Common myeloid progenitor, CD34-positive (primary cell): ENCODE measurements at regions not wholly inside any gene's neighbourhood (a gene's known extent, or its start where the extent isn't known, plus 50 kb on each side); places are given as distances from the start of the nearest gene placed in this dataset.

Experiments used
- CTCF ChIA-PET: fragments of 350-600 bp; sonication (Branson Sonifier 250); formaldehyde crosslinking; loops from one replicate; lab custom pipeline; 2021; ENCODE audit warnings: antibody characterized with exemption; lab: Charles Lee
- POLR2A ChIA-PET: fragments of 350-600 bp; sonication (Branson Sonifier 250); formaldehyde crosslinking; loops from one replicate; lab custom pipeline; 2021; ENCODE audit warnings: antibody characterized with exemption; lab: Charles Lee
- DNase-seq, 3 donors: peaks; one replicate each; pipeline versions ENCODE4 v3.0.0 to v3.0.0-alpha.2; 2013
- H3K27ac ChIP-seq, 2 experiments: 1 replicate in 1 of 2; 2 replicates in 1 of 2; pipeline ENCODE4 v1.7.0; 2013; ENCODE audit warnings: inconsistent platforms in 2 of 2, low read length in 2 of 2, mild to moderate bottlenecking in 2 of 2, low read depth in 1 of 2, moderate library complexity in 1 of 2; ENCODE audit not compliant: severe bottlenecking in 2 of 2, insufficient read depth in 1 of 2, poor library complexity in 1 of 2
- H3K27me3 ChIP-seq, 5 experiments: replicated peaks in 2 of 5; 1 replicate in 3 of 5; 2 replicates in 2 of 5; pipeline versions ENCODE4 v1.6.1 to v1.7.0; 2013; ENCODE audit warnings: low read length in 4 of 5, mild to moderate bottlenecking in 2 of 5, moderate library complexity in 2 of 5, inconsistent platforms in 1 of 5; ENCODE audit not compliant: insufficient read depth in 5 of 5, control insufficient read depth in 4 of 5
- H3K36me3 ChIP-seq, 4 experiments: 1 replicate in 2 of 4; 2 replicates in 2 of 4; pipeline versions ENCODE4 v1.6.1 to v1.7.0; 2013; ENCODE audit warnings: low read length in 3 of 4, control low read depth in 1 of 4, mild to moderate bottlenecking in 1 of 4; ENCODE audit not compliant: control insufficient read depth in 4 of 4, insufficient read depth in 4 of 4
- H3K4me1 ChIP-seq, 4 experiments: 1 replicate in 3 of 4; 2 replicates in 1 of 4; pipeline versions ENCODE4 v1.6.1 to v1.7.1; 2013; ENCODE audit warnings: low read length in 3 of 4, mild to moderate bottlenecking in 3 of 4, control low read depth in 1 of 4, inconsistent platforms in 1 of 4, moderate library complexity in 1 of 4; ENCODE audit not compliant: control insufficient read depth in 4 of 4, insufficient read depth in 4 of 4; ENCODE audit errors: control extremely low read depth in 1 of 4
- H3K4me3 ChIP-seq, 7 experiments: 1 replicate in 4 of 7; 2 replicates in 3 of 7; pipeline versions ENCODE4 v1.5.1 to v1.7.0; 2013; ENCODE audit warnings: mild to moderate bottlenecking in 7 of 7, low read length in 6 of 7, moderate library complexity in 6 of 7, inconsistent platforms in 2 of 7, low read depth in 2 of 7, control low read depth in 1 of 7; ENCODE audit not compliant: insufficient read depth in 4 of 7, control insufficient read depth in 1 of 7; ENCODE audit errors: extremely low read depth in 1 of 7
- H3K9me3 ChIP-seq, 5 experiments: 1 replicate in 4 of 5; 2 replicates in 1 of 5; pipeline versions ENCODE4 v1.6.1 to v1.7.1; 2013; ENCODE audit warnings: low read length in 4 of 5, mild to moderate bottlenecking in 2 of 5, inconsistent platforms in 1 of 5, low read depth in 1 of 5, moderate library complexity in 1 of 5; ENCODE audit not compliant: control insufficient read depth in 4 of 5, insufficient read depth in 2 of 5; ENCODE audit errors: control extremely low read depth in 1 of 5
- WGBS: methylation state at CpG from one replicate; pipeline ENCODE4 v1.1.5; 2013; ENCODE audit not compliant: insufficient coverage; 5-methylcytosine and 5-hydroxymethylcytosine counted together

- Histone ChIP-seq H3K4me3 (no peak overlapping the region), H3K27me3 (no peaks in the 10 kb centered on the region)
- POLR2A ChIA-PET, result no interaction called here
Observed at GRCh38 chr22:49691256-49691655, 136.4 kb downstream of the BRD1 start.

DNA sequence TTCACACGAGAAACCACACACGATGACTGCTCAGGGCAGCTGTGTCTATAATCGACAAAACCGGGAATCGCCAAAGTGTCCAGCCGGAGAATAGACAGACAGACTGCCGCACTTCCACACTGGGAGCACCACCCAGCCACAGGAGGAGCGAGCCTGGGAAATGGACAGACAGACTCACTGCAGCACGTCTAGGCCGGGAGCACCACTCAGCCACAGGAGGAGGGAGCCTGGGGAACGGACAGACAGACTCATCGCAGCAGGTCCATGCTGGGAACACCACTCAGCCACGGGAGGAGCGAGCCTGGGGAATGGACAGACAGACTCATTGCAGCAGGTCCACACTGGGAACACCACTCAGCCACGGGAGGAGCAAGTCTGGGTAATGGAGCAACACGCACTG lies 137.2 kb downstream of the BRD1 start:
- Histone ChIP-seq H3K27ac (no peak overlapping the region), H3K27me3 (no peaks in the 10 kb centered on the region), H3K36me3 (no peaks in the 10 kb centered on the region), H3K4me1 (no peaks in the 10 kb centered on the region), H3K4me3 (no peak overlapping the region), H3K9me3 (peaks cover 0 to 8% (median 5%) of the 10 kb centered on the region in 5 experiments)
- ChIA-PET CTCF (no interaction called here), POLR2A (no interaction called here)
- no peak for DNase-seq
- 95% methylated on average over 15 of the region's 16 CpGs for WGBS

More at GRCh38 chr22:49691256-49691655, 136.4 kb downstream of the BRD1 start:
- Histone ChIP-seq H3K4me1 (no peaks in the 10 kb centered on the region), H3K9me3 (peaks cover 0 to 8% (median 5%) of the 10 kb centered on the region in 5 experiments), H3K36me3 (no peaks in the 10 kb centered on the region), H3K27ac (no peak overlapping the region)
- 100% methylated on average over 2 of the region's 3 CpGs for WGBS
- CTCF ChIA-PET, result no interaction called here
- no peak for DNase-seq

- H3K27ac ChIP-seq, result no peak overlapping the region
- no peak for DNase-seq
- CTCF ChIA-PET, result interaction anchor here (1.5 to 1.9 kb wide), 2 partner anchors 8 to 13 kb away, joined by 5 read pairs; no protein-coding TSS in a partner anchor
- no peaks in the 10 kb centered on the region for H3K27me3 ChIP-seq
- peaks cover 0 to 8% (median 5%) of the 10 kb centered on the region in 5 experiments for H3K9me3 ChIP-seq
- no peaks in the 10 kb centered on the region for H3K36me3 ChIP-seq
- WGBS, result 96% methylated on average over 6 of the region's 11 CpGs
- no peak overlapping the region for H3K4me3 ChIP-seq
- H3K4me1 ChIP-seq, result no peaks in the 10 kb centered on the region
- POLR2A ChIA-PET, result no interaction called here
Observed at GRCh38 chr22:49689858-49690257, 137.8 kb downstream of the BRD1 start.

- POLR2A ChIA-PET, result no interaction called here
- Histone ChIP-seq H3K4me1 (no peaks in the 10 kb centered on the region), H3K9me3 (peaks cover 0 to 8% (median 5%) of the 10 kb centered on the region in 5 experiments)
Observed at GRCh38 chr22:49689255-49689770, 138.4 kb downstream of the BRD1 start.

DNA sequence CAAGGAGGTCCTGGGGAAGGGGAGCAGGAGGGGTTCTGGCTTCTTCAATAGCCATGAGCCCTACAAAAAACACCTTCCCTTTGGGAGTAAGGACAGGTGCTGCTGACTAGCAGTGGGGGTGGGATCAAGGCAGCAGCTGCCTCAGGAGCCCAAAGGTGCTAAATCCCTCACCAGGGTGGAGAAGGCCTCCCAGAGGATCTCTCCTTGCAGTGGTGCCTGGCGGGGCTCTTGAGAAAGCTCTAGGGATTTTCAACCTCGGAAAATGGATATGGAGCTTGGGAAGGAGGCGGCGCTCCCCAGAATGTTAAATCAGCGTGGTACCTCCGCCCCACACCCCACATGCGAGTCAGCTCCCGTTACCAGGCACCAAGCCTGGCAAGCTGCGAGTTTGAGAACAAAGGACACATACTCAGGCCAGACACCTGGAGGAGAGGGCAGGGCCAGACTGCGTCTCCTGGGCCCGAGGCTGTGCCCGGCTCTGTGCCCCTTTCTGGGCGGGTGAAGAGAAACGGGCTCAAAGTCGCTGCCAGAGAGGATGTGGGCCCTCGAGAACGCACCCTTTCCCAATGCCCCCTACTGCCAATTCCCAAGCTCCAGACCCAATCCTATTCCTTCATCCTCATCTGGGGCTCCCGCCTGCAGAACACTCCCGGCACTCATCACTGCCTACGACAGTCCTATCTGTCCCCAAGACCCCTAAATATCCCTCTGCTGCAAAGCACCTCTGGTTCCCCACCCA lies 139.0 kb downstream of the BRD1 start:
- WGBS, result 90% methylated on average over 18 of the region's 20 CpGs
- POLR2A ChIA-PET, result no interaction called here
- DNase-seq, result no peak
- Histone ChIP-seq H3K4me1 (no peaks in the 10 kb centered on the region), H3K36me3 (no peaks in the 10 kb centered on the region), H3K27me3 (no peaks in the 10 kb centered on the region), H3K27ac (no peak overlapping the region), H3K4me3 (no peak overlapping the region), H3K9me3 (peaks cover 0 to 8% (median 5%) of the 10 kb centered on the region in 5 experiments)
- CTCF ChIA-PET, result interaction anchor here (1.5 to 1.9 kb wide), 2 partner anchors 10 to 11 kb away, joined by 5 read pairs; no protein-coding TSS in a partner anchor

More at GRCh38 chr22:49689255-49689770, 138.4 kb downstream of the BRD1 start:
- Histone ChIP-seq H3K4me3 (no peak overlapping the region), H3K27ac (no peak overlapping the region), H3K27me3 (no peaks in the 10 kb centered on the region), H3K36me3 (no peaks in the 10 kb centered on the region)
- CTCF ChIA-PET, result interaction anchor here (1.5 to 1.9 kb wide), 2 partner anchors 9 to 12 kb away, joined by 5 read pairs; no protein-coding TSS in a partner anchor
- whole genome bisulfite sequencing, result 100% methylated on average over 3 of the region's 5 CpGs
- DNase-seq, result no peak

DNA sequence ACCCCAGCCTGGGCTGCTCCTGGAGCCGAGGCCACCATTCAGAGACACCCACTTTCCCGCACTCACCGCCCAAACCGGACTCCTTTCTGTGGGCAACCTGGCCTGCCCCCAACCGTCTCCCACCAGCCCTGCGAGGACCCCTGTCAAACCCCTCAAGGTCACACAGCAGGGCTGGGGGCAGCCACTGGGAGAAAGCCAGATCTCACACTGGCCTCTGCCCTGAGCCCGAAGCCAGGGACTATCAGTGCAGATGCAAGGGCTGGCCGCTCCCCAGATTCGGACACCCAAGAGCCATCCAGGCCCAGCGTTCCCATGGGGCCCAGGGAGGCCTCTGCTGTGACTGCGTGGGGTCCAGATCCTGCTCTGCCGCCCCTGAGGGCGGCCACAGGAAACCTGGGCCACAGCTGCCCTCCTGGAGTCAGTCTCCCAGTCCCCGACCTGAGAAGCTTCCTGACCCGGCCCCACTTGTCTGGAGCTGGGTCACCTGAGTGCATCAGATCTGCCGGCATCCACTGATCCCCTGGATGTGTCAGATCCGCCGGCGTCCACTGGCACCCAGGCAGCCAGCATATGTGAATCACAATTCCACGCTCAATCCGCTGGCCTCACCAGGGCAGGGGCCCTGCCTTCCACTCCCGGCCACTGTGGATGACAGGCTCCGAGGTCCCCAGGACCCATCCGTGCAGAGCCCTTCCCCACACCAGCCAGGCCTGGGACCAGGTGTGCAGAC lies 139.7 kb downstream of the BRD1 start:
- Histone ChIP-seq H3K36me3 (no peaks in the 10 kb centered on the region), H3K4me3 (no peak overlapping the region), H3K27ac (no peak overlapping the region), H3K27me3 (no peaks in the 10 kb centered on the region), H3K9me3 (peaks cover 0 to 12% (median 5%) of the 10 kb centered on the region in 5 experiments), H3K4me1 (no peaks in the 10 kb centered on the region)
- POLR2A ChIA-PET, result no interaction called here
- CTCF ChIA-PET, result interaction anchor here (1.9 kb wide), 1 partner anchor 11 kb away, joined by 5 read pairs; no protein-coding TSS in a partner anchor
- whole genome bisulfite sequencing, result 97% methylated on average over 19 of the region's 24 CpGs
- DNase-seq, result no peak
